T-helper 17 cell (primary cell): ENCODE measurements at regions not wholly inside any gene's neighbourhood (a gene's known extent, or its start where the extent isn't known, plus 50 kb on each side); places are given as distances from the start of the nearest gene placed in this dataset.

Source experiments
- ATAC-seq: fragments of 150-1000 bp; cut with Tn5 transposase; 2 replicates; pipeline ENCODE4 v1.10.0; 2021; ENCODE audit warnings: mild to moderate bottlenecking, moderate library complexity
- DNase-seq, 3 donors: peaks; one replicate each; pipeline versions ENCODE4 v3.0.0 to v3.0.0-alpha.2; 2020 to 2021
- H3K9me3 ChIP-seq: one replicate; pipeline ENCODE4 v1.7.0; 2013; ENCODE audit warnings: low read length, mild to moderate bottlenecking; ENCODE audit not compliant: control insufficient read depth, poor library complexity, severe bottlenecking
- H3K27ac Mint-ChIP-seq: one replicate; pipeline ENCODE4 v1.8.0; 2022; ENCODE audit warnings: mild to moderate bottlenecking, moderate library complexity, mixed read lengths
- H3K27me3 Mint-ChIP-seq: one replicate; pipeline ENCODE4 v1.8.0; 2022; ENCODE audit warnings: mixed read lengths
- H3K36me3 Mint-ChIP-seq: one replicate; pipeline ENCODE4 v1.8.0; 2022; ENCODE audit warnings: low read depth, mixed read lengths
- H3K4me1 Mint-ChIP-seq: one replicate; pipeline ENCODE4 v1.8.0; 2022; ENCODE audit warnings: mild to moderate bottlenecking, mixed read lengths
- H3K4me3 Mint-ChIP-seq: one replicate; pipeline ENCODE4 v1.8.0; 2022; ENCODE audit warnings: mild to moderate bottlenecking, moderate library complexity, mixed read lengths

DNA sequence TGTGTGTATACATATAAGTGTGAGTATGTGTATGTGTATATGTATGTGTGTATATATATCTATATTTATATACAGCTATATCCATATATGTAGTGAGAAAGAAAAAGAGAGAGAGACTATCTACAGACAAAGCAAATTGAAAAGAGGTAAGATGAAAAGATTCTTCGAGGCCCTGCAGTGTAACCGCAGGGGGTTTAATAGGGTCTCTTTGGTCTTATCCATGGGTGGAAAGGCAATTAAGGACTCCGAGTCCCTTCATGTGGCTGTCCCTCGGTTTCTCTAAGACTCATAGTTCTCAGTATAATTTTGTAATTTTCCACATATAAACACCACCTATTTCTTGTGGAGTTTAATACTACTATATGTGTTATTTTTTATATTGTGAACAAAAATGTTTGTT lies 50.6 kb upstream of the JAZF1 start:
- Mint-ChIP-seq H3K36me3 (no peaks in the 10 kb centered on the region), H3K27me3 (peaks cover 13% of the 10 kb centered on the region), H3K4me3 (no peak overlapping the region), H3K27ac (no peak overlapping the region), H3K4me1 (peaks cover 2% of the 10 kb centered on the region)
- ATAC-seq (no peak), DNase-seq (no peak)
- H3K9me3 ChIP-seq, result no peaks in the 10 kb centered on the region

DNA sequence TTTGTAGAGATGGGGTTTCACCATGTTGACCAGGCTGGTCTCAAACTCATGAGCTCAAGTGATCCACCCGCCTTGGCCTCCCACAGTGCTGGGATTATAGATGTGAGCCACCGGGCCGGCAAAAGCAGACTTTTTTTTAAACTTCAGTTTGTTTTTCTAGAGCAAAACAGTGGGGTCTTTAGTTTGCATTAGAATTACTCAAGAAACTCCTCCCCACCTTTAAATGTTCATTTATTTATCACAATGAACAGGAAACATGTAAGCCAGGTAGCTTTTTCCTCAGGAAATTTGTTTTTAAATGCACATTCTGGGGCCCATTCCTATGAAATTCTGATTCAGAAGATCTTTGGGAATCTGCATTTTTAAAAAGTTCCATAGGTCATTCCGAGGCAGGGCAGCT lies 56.0 kb upstream of the JAZF1 start:
- Mint-ChIP-seq H3K4me3 (no peak overlapping the region), H3K27me3 (peaks cover 15% of the 10 kb centered on the region), H3K27ac (no peak overlapping the region), H3K36me3 (no peaks in the 10 kb centered on the region), H3K4me1 (peaks cover 9% of the 10 kb centered on the region)
- no peak for DNase-seq
- no peak for ATAC-seq
- no peaks in the 10 kb centered on the region for H3K9me3 ChIP-seq

DNA sequence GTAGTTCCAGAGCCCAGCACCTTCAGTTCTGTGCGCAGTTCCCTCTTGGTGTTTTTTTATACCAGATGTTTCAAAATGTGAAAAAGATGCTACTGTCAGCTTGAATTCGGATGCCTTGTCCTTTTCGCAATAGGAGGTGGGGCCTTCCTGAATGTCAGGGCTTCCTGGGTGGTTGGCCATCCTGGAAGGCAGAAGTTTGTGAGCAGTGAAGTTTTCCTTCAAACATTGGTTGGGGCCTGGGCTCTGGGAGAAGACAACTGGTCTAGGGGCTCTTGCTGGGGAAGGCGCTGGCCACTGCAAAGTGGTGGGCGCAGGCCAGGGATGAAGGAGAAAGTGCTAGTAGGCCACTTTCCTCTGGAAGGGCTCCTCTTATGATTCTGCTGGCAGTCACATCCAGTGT lies 56.8 kb upstream of the JAZF1 start:
- no peak for DNase-seq
- ATAC-seq, result no peak
- peaks cover 15% of the 10 kb centered on the region for H3K27me3 Mint-ChIP-seq
- H3K4me1 Mint-ChIP-seq, result peaks cover 9% of the 10 kb centered on the region
- no peak overlapping the region for H3K27ac Mint-ChIP-seq
- H3K36me3 Mint-ChIP-seq, result no peaks in the 10 kb centered on the region
- no peak overlapping the region for H3K4me3 Mint-ChIP-seq
- H3K9me3 ChIP-seq, result no peaks in the 10 kb centered on the region

- Mint-ChIP-seq H3K4me3 (peak overlapping the region; percentile 33), H3K4me1 (peaks cover 7% of the 10 kb centered on the region), H3K36me3 (no peaks in the 10 kb centered on the region), H3K27ac (no peak overlapping the region), H3K27me3 (peaks cover 15% of the 10 kb centered on the region)
- no peaks in the 10 kb centered on the region for H3K9me3 ChIP-seq
- ATAC-seq (peak; percentile 36), DNase-seq (no peak)
These were observed 59.2 kb upstream of the JAZF1 start for GRCh38 chr7:28239823-28240204.

GRCh38 chr7:28240481-28240880 lies 59.9 kb upstream of the JAZF1 start:
- no peaks in the 10 kb centered on the region for H3K9me3 ChIP-seq
- no peak for DNase-seq
- peaks cover 7% of the 10 kb centered on the region for H3K4me1 Mint-ChIP-seq
- H3K4me3 Mint-ChIP-seq, result no peak overlapping the region
- H3K27ac Mint-ChIP-seq, result no peak overlapping the region
- H3K36me3 Mint-ChIP-seq, result no peaks in the 10 kb centered on the region
- H3K27me3 Mint-ChIP-seq, result peaks cover 15% of the 10 kb centered on the region
- no peak for ATAC-seq

- no peak for ATAC-seq
- Mint-ChIP-seq H3K4me1 (peaks cover 7% of the 10 kb centered on the region), H3K4me3 (no peak overlapping the region), H3K27ac (no peak overlapping the region), H3K27me3 (peaks cover 6% of the 10 kb centered on the region), H3K36me3 (no peaks in the 10 kb centered on the region)
- H3K9me3 ChIP-seq, result no peaks in the 10 kb centered on the region
- no peak for DNase-seq
These were observed 63.3 kb upstream of the JAZF1 start for GRCh38 chr7:28243861-28244260.

GRCh38 chr7:28245123-28245878 lies 64.7 kb upstream of the JAZF1 start:
- no peaks in the 10 kb centered on the region for H3K4me1 Mint-ChIP-seq

GRCh38 chr7:28246921-28247461 lies 66.4 kb upstream of the JAZF1 start:
- Mint-ChIP-seq H3K27me3 (peaks cover 6% of the 10 kb centered on the region), H3K4me1 (no peaks in the 10 kb centered on the region), H3K4me3 (no peak overlapping the region), H3K27ac (no peak overlapping the region), H3K36me3 (no peaks in the 10 kb centered on the region)
- no peaks in the 10 kb centered on the region for H3K9me3 ChIP-seq
- no peak for ATAC-seq
- DNase-seq, result no peak

More at GRCh38 chr7:28245123-28245878, 64.7 kb upstream of the JAZF1 start:
- Mint-ChIP-seq H3K27me3 (peaks cover 6% of the 10 kb centered on the region), H3K4me3 (no peak overlapping the region), H3K27ac (no peak overlapping the region), H3K36me3 (no peaks in the 10 kb centered on the region)
- no peaks in the 10 kb centered on the region for H3K9me3 ChIP-seq
- DNase-seq, result no peak
- ATAC-seq, result no peak

DNA sequence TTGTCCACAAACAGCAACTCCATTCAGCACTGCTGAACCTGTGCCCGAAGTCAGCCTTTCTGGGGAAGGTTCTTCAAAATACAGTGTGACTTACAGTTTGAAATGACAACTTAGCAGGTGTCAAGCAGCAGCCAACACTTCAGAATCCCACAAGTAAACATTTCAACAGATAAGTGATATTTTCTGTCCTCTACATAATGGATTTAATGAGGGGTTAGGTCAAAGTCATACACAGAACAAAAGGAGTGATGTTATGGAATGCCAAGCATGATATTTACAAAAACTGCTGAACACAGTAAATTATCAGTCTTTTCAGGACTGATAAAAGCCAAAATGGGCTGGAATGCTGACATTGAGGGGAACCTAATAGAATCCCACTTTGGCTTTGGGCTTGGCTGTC lies 77.6 kb upstream of the JAZF1 start:
- Mint-ChIP-seq H3K27me3 (peaks cover 22% of the 10 kb centered on the region), H3K4me3 (no peak overlapping the region), H3K27ac (no peak overlapping the region), H3K36me3 (no peaks in the 10 kb centered on the region), H3K4me1 (no peaks in the 10 kb centered on the region)
- DNase-seq, result no peak
- ATAC-seq, result no peak
- no peaks in the 10 kb centered on the region for H3K9me3 ChIP-seq

DNA sequence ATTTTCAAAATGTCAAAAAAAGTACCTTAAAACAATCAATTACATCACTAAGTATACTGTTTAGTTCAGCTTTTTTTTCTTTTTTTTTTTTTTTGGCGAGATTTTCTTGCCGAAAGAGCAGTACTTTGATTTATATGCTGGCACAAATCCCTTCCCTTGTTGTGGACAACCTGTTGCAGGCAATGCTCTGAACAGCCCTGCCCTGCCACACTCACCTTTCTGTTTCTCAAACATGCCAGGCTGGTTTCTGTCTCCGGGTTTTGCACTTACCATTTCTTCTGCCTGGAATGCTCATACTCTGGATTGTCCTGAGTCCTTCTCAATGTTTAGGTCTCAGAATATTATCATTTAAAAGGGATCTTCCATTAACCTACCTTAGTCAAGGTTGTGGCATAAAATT lies 80.4 kb upstream of the JAZF1 start:
- Mint-ChIP-seq H3K27me3 (peaks cover 33% of the 10 kb centered on the region), H3K36me3 (peaks cover 4% of the 10 kb centered on the region), H3K27ac (no peak overlapping the region), H3K4me1 (no peaks in the 10 kb centered on the region), H3K4me3 (no peak overlapping the region)
- no peaks in the 10 kb centered on the region for H3K9me3 ChIP-seq
- no peak for DNase-seq
- ATAC-seq, result no peak

- peaks cover 4% of the 10 kb centered on the region for H3K36me3 Mint-ChIP-seq
- no peak overlapping the region for H3K27ac Mint-ChIP-seq
- peaks cover 38% of the 10 kb centered on the region for H3K27me3 Mint-ChIP-seq
- DNase-seq, result no peak
- no peaks in the 10 kb centered on the region for H3K4me1 Mint-ChIP-seq
- no peaks in the 10 kb centered on the region for H3K9me3 ChIP-seq
- no peak overlapping the region for H3K4me3 Mint-ChIP-seq
- no peak for ATAC-seq
These were observed 83.2 kb upstream of the JAZF1 start for GRCh38 chr7:28263622-28264271.

GRCh38 chr7:28266402-28266801 lies 85.8 kb upstream of the JAZF1 start:
- DNase-seq, result no peak

DNA sequence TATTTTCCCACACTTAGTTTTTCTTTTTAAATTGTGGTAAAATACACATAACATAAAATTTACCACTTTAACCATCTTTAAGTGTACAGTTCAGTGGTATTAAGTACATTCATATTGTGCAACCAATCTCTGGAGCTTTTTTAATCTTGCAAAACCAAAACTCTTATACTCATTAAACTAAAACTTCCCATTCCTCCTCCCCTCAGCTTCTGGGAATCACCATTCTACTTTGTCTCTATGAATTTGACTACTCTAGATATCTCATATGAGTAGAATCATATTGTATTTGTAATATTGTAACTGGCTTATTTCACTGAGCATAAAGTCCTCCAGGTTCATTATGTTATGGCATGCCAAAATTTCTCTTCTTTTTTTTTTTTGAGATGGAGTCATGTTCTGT lies 86.4 kb upstream of the JAZF1 start:
- H3K4me1 Mint-ChIP-seq, result no peaks in the 10 kb centered on the region
- ATAC-seq, result no peak
- H3K27me3 Mint-ChIP-seq, result peaks cover 35% of the 10 kb centered on the region
- no peak overlapping the region for H3K27ac Mint-ChIP-seq
- H3K36me3 Mint-ChIP-seq, result peaks cover 9% of the 10 kb centered on the region
- no peak for DNase-seq
- no peaks in the 10 kb centered on the region for H3K9me3 ChIP-seq
- H3K4me3 Mint-ChIP-seq, result no peak overlapping the region

More at GRCh38 chr7:28266402-28266801, 85.8 kb upstream of the JAZF1 start:
- Mint-ChIP-seq H3K27ac (no peak overlapping the region), H3K4me3 (no peak overlapping the region), H3K27me3 (peaks cover 41% of the 10 kb centered on the region), H3K4me1 (no peaks in the 10 kb centered on the region), H3K36me3 (peaks cover 9% of the 10 kb centered on the region)
- H3K9me3 ChIP-seq, result no peaks in the 10 kb centered on the region
- no peak for ATAC-seq
